HG03097 (cell line): ENCODE measurements at regions not wholly inside any gene's neighbourhood (a gene's known extent, or its start where the extent isn't known, plus 50 kb on each side); places are given as distances from the start of the nearest gene placed in this dataset.

ENCODE experiments used
- ATAC-seq: cut with Tn5 transposase; IDR thresholded peaks from one replicate; pipeline ENCODE4 v1.9.1; 2021; ENCODE audit not compliant: unreplicated experiment, low FRiP score

DNA sequence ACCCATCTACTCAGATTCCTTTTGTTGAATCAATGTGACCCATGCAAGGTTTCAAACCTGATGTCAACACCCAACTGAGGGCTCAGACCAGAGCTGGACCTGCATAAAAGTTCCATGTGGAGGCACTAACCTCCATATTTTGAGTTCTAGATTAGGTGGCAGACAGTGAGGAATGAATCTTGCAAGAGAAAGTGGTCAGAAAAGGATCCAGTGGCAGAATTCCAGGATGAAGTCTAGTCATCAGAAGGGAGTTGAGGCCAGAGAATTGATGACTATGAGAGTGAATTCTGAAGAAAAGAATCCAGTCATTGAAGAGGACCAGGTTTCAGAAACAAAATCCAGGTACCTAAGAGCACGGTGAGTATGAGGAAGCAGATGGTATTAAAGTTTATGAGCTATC lies 205.1 kb upstream of the RGMB start:
- ATAC-seq, result no peak

GRCh38 chr5:98569288-98569687 lies 204.2 kb upstream of the RGMB start:
- no peak for ATAC-seq

- no peak for ATAC-seq
Observed at GRCh38 chr5:98570010-98570409, 203.5 kb upstream of the RGMB start.

- ATAC-seq, result no peak
Observed at GRCh38 chr5:98570661-98571191, 202.7 kb upstream of the RGMB start.

DNA sequence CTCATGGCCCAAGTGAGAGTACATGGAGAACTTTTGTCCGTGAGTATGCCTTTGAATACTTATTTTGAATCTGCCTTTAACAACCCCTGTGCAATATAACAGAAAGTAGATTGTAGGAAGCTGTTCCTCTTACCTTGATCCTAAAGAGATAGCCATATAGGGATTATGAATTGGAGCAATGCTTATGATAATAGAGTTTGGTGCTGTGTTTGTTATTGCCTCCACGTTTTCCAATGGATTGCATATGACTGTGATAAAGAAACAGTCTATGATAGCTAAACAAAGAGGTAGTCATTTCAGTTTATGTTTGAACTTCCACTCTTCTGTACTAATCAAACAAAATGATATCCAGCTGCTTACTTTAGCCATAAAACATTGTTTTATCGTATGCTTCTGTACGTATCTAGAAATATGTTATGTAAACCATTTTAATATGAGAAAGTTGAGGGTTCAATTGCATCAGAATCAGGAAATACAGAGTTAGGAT lies 199.6 kb upstream of the RGMB start:
- ATAC-seq, result no peak

GRCh38 chr5:98576275-98576674 lies 197.2 kb upstream of the RGMB start:
- no peak for ATAC-seq

DNA sequence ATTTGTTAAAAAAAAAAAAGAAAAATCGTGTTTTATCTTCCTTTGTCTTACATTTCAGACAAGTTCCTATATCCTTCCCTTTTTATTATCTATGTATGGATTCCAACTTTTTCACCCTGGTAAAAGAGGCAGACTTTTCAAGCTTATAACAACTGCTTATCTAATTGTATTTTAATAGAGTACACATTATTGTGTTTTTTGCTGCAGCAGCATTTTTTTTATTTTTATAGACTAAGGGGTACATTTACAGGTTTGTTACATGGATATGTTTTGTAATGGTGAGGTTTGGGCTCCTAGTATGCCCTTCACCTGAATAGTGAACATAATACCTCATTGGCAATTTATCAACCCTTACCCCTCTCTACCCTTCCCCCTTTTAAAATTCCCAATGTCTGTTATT lies 195.0 kb upstream of the RGMB start:
- no peak for ATAC-seq

- no peak for ATAC-seq
Observed at GRCh38 chr5:98581112-98581997, 192.1 kb upstream of the RGMB start.

- ATAC-seq, result no peak
Observed at GRCh38 chr5:98583586-98583985, 189.9 kb upstream of the RGMB start.

GRCh38 chr5:98585661-98586310 lies 187.7 kb upstream of the RGMB start:
- no peak for ATAC-seq

- no peak for ATAC-seq
Observed at GRCh38 chr5:98586581-98586980, 186.9 kb upstream of the RGMB start.

DNA sequence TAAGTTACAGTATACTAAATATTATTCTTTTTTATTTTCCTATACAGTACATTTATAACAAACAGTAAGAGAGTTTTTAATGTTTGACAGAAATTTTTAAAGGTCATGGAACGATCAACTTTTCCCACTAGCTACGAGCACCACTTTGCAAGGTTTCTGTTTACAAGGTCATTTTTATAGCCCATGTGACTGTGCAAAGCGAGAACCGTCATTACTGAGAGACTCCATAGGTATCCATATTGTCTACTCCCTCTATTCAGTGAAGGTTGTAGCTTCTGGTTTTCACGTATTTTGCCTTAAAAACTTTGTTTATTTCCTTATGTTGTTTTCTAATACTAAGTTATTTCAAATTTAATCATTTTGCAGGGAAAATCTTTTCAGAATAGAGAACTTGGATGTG lies 186.3 kb upstream of the RGMB start:
- no peak for ATAC-seq

- ATAC-seq, result no peak
Observed at GRCh38 chr5:98588215-98588614, 185.2 kb upstream of the RGMB start.

DNA sequence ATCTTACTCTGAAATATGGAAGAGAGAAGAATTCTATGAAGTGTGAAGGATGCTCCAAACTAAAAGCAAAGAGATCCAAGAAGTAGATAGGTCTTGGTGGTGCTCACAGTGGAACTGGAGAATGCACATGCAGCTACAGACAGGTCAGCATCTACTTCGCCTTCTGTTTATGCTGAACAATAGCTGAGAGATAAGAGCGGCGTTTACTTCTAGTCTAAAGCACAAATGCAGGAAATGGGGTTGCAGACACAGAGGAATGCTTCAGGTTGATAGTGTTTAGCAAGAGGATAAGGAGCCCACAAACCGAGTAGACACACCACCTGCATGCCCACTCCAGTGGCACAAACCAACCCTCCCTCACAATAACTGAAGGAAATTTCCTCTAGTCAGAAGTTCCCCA lies 180.0 kb upstream of the RGMB start:
- no peak for ATAC-seq

- no peak for ATAC-seq
Observed at GRCh38 chr5:98594098-98594497, 179.4 kb upstream of the RGMB start.

- ATAC-seq, result no peak
Observed at GRCh38 chr5:98599016-98599415, 174.4 kb upstream of the RGMB start.

DNA sequence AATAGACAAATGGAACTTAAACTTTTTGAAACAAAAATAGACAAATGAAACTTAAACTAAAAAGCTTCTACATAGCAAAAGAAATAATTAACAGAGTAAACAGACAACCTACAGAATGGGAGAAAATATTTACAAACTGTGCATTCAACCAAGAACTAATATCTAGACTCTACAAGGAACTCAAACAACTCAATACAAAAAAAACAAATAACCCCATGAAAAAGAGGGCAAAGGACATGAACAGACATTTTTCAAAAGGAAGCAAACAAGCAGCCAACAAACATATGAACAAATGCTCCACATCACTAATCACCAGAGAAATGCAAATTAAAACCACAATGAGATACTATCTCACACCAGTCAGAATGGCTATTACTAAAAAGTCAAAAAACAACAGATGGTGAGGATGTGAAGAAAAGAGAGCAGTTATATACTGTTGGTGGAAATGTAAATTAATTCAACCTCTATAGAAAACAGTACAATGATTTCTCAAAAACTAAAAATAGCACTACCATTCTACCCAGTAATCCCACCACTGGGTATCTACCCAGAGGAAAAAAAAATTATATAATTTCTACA lies 170.8 kb upstream of the RGMB start:
- peak; percentile 80 for ATAC-seq

GRCh38 chr5:98603456-98603855 lies 170.0 kb upstream of the RGMB start:
- ATAC-seq, result no peak

DNA sequence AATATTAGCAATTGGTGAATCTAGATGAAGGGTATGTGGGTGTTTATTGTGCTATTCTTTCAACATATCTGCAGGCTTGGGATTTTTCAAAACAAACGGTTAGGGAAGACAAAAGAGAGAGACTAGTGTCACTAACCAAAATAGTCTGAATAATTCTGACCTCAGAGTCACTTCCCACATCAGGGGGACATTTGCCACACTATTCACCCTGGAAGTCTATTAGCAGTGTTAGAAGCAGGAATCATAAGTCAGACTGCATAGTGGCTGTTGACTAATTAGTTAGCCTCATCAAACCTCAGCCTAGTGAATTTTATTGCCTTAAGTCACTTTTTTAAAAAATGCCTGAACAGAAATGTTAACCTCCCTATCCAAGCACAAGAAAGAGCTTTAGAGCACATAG lies 169.2 kb upstream of the RGMB start:
- ATAC-seq, result no peak

GRCh38 chr5:98604721-98605425 lies 168.6 kb upstream of the RGMB start:
- ATAC-seq, result no peak

- no peak for ATAC-seq
Observed at GRCh38 chr5:98605426-98605825, 168.0 kb upstream of the RGMB start.
